ENCODE measurements at regions not wholly inside any gene's neighbourhood (a gene's known extent, or its start where the extent isn't known, plus 50 kb on each side); places are given as distances from the start of the nearest gene placed in this dataset.

- H3K27ac ChIP-seq (replicated peaks), result no peak overlapping the region
- no peak for DNase-seq (ENCODE audit: low read depth in 1 of 2, low spot score in 1 of 2)
- TF ChIP-seq SPI1 (IDR thresholded peaks at IDR 0.05; ENCODE audit: borderline replicate concordance, low read depth) (no peak), CTCF (IDR thresholded peaks at IDR 0.05; ENCODE audit: insufficient read depth, low read length) (no peak), REST (IDR thresholded peaks at IDR 0.05; ENCODE audit: insufficient replicate concordance, low read depth) (no peak), POLR2AphosphoS5 (IDR thresholded peaks at IDR 0.05; ENCODE audit: low read depth) (no peak), GABPA (IDR thresholded peaks at IDR 0.05; ENCODE audit: low read depth) (no peak)
- peaks cover 2% of the 10 kb centered on the region for H3K27me3 ChIP-seq (ENCODE audit: insufficient read depth, poor library complexity, severe bottlenecking)
- H3K4me3 ChIP-seq (replicated peaks; ENCODE audit: insufficient read depth, low read length), result no peak overlapping the region
Measured at GRCh38 chr4:162791226-162791625, 375.5 kb downstream of the NAF1 start.

GRCh38 chr4:162787120-162787519 lies 379.6 kb downstream of the NAF1 start:
- TF ChIP-seq POLR2AphosphoS5 (IDR thresholded peaks at IDR 0.05; ENCODE audit: low read depth), result no peak
- TF ChIP-seq REST (IDR thresholded peaks at IDR 0.05; ENCODE audit: insufficient replicate concordance, low read depth), result no peak
- no peak for TF ChIP-seq GABPA (IDR thresholded peaks at IDR 0.05; ENCODE audit: low read depth)
- no peak for TF ChIP-seq CTCF (IDR thresholded peaks at IDR 0.05; ENCODE audit: insufficient read depth, low read length)
- no peak for TF ChIP-seq SPI1 (IDR thresholded peaks at IDR 0.05; ENCODE audit: borderline replicate concordance, low read depth)

GRCh38 chr4:162782778-162783525 lies 383.7 kb downstream of the NAF1 start:
- TF ChIP-seq POLR2AphosphoS5 (IDR thresholded peaks at IDR 0.05; ENCODE audit: low read depth) (no peak), REST (IDR thresholded peaks at IDR 0.05; ENCODE audit: insufficient replicate concordance, low read depth) (no peak), GABPA (IDR thresholded peaks at IDR 0.05; ENCODE audit: low read depth) (no peak)
- H3K27ac ChIP-seq (replicated peaks), result no peak overlapping the region
- DNase-seq (ENCODE audit: low read depth in 1 of 2, low spot score in 1 of 2), result no peak
- H3K27me3 ChIP-seq (ENCODE audit: insufficient read depth, poor library complexity, severe bottlenecking), result no peaks in the 10 kb centered on the region
- H3K4me3 ChIP-seq (replicated peaks; ENCODE audit: insufficient read depth, low read length), result no peak overlapping the region

More at GRCh38 chr4:162787120-162787519, 379.6 kb downstream of the NAF1 start:
- DNase-seq (ENCODE audit: low read depth in 1 of 2, low spot score in 1 of 2), result no peak
- Histone ChIP-seq H3K4me3 (replicated peaks; ENCODE audit: insufficient read depth, low read length) (no peak overlapping the region), H3K27ac (replicated peaks) (no peak overlapping the region), H3K27me3 (ENCODE audit: insufficient read depth, poor library complexity, severe bottlenecking) (peaks cover under 1% of the 10 kb centered on the region)

Data from HL-60 (cell line).